ENCODE measurements at regions not wholly inside any gene's neighbourhood (a gene's known extent, or its start where the extent isn't known, plus 50 kb on each side); places are given as distances from the start of the nearest gene placed in this dataset.

DNA sequence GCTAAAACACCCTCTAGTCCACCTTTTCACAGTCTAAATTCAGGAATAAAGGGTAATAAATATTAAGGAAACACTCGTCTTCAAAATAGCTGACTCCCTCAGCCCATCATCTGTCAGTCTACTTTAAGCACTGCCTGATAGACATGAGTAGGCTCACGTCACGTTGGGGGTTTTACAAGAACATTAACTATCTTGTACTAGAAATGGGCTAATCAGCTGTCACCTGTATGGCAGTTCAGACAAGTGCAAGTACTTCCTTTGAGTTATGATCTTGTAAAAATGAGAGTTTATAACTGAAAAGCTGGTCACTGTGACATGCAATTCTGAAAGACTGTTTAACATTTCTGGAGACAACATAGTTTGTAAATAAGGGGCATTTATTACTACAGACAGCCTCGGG is 936.7 kb upstream of the CTNND2 start:
- DNase-seq: no peak
- TF ChIP-seq GATA1 (IDR thresholded peaks at IDR 0.05; ENCODE audit: low read depth, low read length) (no peak), POLR2A (IDR thresholded peaks at IDR 0.05; ENCODE audit: low read length) (no peak)

GRCh38 chr5:12837592-12837991 is 933.3 kb upstream of the CTNND2 start:
- DNase-seq: no peak
- no peak for TF ChIP-seq POLR2A (IDR thresholded peaks at IDR 0.05; ENCODE audit: low read length)
- no peak for TF ChIP-seq GATA1 (IDR thresholded peaks at IDR 0.05; ENCODE audit: low read depth, low read length)

- DNase-seq: no peak
- TF ChIP-seq POLR2A (IDR thresholded peaks at IDR 0.05; ENCODE audit: low read length) (no peak), GATA1 (IDR thresholded peaks at IDR 0.05; ENCODE audit: low read depth, low read length) (no peak)
Measured at GRCh38 chr5:12825163-12825562, 920.9 kb upstream of the CTNND2 start.

GRCh38 chr5:12805165-12805698 is 901.0 kb upstream of the CTNND2 start:
- TF ChIP-seq GATA1 (IDR thresholded peaks at IDR 0.05; ENCODE audit: low read depth, low read length) (no peak), POLR2A (IDR thresholded peaks at IDR 0.05; ENCODE audit: low read length) (no peak)
- no peak for DNase-seq

GRCh38 chr5:12799165-12799564 is 894.9 kb upstream of the CTNND2 start:
- TF ChIP-seq GATA1 (IDR thresholded peaks at IDR 0.05; ENCODE audit: low read depth, low read length) (no peak), POLR2A (IDR thresholded peaks at IDR 0.05; ENCODE audit: low read length) (no peak)
- no peak for DNase-seq

- TF ChIP-seq POLR2A (IDR thresholded peaks at IDR 0.05; ENCODE audit: low read length): no peak
- TF ChIP-seq GATA1 (IDR thresholded peaks at IDR 0.05; ENCODE audit: low read depth, low read length): no peak
- DNase-seq: no peak
Measured at GRCh38 chr5:12795333-12795663, 891.1 kb upstream of the CTNND2 start.

DNA sequence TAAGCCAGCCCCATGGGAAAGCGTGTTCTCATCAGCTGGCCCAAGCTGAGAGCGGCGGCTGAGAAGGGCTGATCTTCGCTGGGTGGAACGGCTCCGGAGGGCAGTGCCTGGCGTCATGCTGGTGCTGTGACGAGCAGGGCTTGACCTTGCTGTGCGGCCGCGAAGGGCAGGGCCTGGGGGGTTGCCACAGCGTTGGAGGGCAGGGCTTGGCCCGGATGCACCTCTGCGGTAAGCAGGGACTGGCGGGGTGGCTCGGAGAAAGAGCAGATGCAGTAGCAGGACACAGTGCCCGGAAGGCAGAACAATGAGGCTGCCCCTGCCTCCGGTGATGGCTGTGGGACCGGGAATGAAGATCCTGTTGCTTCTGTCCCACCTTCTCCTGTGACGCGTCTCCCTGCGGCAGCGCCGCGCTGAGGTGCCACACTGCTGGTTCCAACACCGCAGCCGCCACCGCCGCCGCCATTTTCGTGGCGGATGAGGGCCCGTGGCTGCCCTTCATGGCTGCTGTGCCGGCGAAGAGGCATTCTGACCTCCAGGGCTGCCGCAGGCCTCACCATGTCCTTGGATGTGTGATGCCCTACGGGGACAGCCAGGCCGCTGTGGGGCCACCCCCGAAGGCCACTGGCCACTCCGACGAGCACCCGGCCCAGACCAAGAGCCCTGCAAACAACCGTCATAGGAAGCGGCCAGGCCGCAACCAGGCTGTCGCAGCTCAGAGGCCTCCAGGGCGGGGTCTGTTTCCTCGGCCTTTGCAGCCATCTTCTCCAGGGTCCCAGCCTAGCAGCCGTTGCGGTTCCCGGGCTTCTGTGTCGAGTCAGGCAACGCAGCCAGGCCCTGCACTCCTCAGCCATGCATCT is 890.5 kb upstream of the CTNND2 start:
- DNase-seq: no peak
- TF ChIP-seq POLR2A (IDR thresholded peaks at IDR 0.05; ENCODE audit: low read length): no peak
- TF ChIP-seq GATA1 (IDR thresholded peaks at IDR 0.05; ENCODE audit: low read depth, low read length): no peak

DNA sequence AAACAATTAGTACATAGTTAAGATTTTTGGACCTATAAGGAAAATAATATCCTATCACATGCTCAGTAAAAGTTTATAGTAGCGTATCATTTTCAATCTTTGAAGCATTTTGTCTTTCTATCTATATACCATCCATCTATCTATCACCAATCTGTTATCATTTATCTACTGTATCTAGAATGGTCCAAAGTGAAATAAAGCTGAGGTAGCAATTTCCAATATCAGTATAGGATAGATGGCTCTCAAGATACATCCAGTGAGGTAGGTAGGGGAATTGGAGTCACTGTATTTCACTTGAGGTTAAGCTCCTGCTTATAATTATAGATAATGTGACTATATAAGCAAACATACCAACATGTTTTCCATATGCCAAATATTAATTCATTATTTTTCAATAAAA is 889.1 kb upstream of the CTNND2 start:
- TF ChIP-seq POLR2A (IDR thresholded peaks at IDR 0.05; ENCODE audit: low read length) (no peak), GATA1 (IDR thresholded peaks at IDR 0.05; ENCODE audit: low read depth, low read length) (no peak)

DNA sequence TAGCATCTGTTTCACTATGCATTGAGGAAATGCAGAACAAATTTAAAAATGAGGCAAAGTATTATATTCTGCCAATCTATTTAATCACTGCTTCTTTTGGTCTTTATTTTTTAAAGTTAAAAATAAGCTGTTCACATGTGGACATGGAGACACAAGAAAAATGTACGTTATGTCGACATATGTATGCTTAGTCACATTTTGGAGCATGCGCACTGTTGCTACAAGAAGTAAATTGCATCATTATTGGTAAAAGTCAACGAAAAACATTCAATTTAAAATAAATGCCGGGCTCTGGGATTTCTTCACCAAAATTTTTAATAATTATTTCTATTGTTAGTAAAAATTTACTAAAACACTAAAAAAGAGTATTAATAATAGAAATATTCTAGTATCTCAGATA is 876.3 kb upstream of the CTNND2 start:
- no peak for DNase-seq
- TF ChIP-seq POLR2A (IDR thresholded peaks at IDR 0.05; ENCODE audit: low read length) (no peak), GATA1 (IDR thresholded peaks at IDR 0.05; ENCODE audit: low read depth, low read length) (no peak)

More for the DNA sequence above, 889.1 kb upstream of the CTNND2 start:
- no peak for DNase-seq

DNA sequence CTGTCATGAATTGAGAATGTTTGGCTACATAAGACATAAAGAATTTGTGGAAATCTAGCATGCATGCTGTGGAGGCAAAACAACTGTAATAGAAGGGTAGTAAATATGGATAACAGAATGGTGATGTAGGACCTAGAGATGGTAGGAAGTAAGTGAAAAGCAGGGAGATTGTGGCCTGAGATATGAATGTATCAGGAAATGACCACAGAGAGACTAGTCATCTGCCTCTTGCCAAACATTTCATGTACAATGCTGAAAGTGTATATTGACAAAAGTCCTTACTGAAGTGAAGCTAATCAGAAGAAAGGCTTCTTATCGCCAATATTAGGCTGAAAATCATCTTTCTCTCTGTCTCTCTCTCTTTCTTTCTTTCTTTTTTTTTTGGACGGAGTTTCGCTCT is 873.1 kb upstream of the CTNND2 start:
- no peak for DNase-seq
- TF ChIP-seq GATA1 (IDR thresholded peaks at IDR 0.05; ENCODE audit: low read depth, low read length) (no peak), POLR2A (IDR thresholded peaks at IDR 0.05; ENCODE audit: low read length) (no peak)

GRCh38 chr5:12772276-12772675 is 868.0 kb upstream of the CTNND2 start:
- no peak for DNase-seq
- TF ChIP-seq POLR2A (IDR thresholded peaks at IDR 0.05; ENCODE audit: low read length) (no peak), GATA1 (IDR thresholded peaks at IDR 0.05; ENCODE audit: low read depth, low read length) (no peak)

DNA sequence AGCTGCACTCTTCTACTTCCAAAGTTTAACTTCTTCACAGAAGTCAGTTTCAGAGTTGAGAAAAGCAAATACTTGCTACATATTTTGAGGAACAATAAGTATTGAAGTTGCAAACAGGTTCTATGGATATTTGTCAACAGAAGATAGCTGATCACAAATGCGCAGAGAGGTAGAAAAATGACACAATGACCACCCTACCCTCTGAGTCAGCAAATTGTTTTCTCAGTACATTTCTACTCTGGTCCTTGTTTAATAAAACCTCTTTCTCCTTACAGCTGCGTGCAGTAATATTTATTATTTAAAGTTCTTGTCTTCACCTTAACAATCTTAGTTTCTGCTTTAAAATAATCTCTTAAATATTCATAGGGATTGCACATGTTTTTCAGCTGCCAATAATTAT is 855.1 kb upstream of the CTNND2 start:
- no peak for DNase-seq
- TF ChIP-seq POLR2A (IDR thresholded peaks at IDR 0.05; ENCODE audit: low read length): no peak
- TF ChIP-seq GATA1 (IDR thresholded peaks at IDR 0.05; ENCODE audit: low read depth, low read length): no peak

DNA sequence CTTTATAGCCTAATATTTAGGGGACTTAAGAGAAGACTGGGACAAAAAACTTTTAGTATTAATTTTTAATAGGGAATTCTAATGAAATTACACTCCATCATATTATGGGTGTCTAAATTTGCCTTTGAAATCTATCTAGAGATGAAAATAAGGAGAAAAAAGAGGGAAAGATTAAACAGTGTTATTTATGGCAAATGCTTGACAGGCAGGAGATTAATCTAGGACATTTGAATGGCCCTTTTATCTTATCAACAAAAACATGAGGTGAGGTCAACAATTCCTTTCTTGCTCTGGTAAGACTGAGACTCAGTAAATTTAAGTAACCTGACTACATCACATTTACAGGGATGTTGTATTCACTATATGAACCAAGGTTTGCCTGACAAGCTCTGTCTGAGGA is 852.8 kb upstream of the CTNND2 start:
- no peak for DNase-seq
- TF ChIP-seq POLR2A (IDR thresholded peaks at IDR 0.05; ENCODE audit: low read length): no peak
- no peak for TF ChIP-seq GATA1 (IDR thresholded peaks at IDR 0.05; ENCODE audit: low read depth, low read length)

DNA sequence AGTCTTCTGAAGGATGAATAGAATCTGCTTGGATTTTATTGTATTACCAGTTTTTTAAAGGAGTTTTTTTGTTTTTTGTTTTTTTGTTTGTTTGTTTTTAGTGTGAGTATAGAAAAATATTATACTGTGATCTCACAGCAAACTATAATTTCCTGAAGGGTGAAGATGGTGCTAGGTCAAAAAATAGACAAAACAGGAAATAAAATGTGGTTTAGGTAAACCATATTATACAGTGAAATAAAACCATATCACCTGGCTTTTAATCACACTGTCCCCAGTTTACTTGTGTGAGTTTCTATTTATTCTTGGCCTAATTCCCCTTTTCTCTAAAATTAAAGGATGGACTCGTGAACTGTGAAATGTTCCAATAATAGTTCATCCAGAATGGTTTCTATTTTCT is 841.3 kb upstream of the CTNND2 start:
- TF ChIP-seq POLR2A (IDR thresholded peaks at IDR 0.05; ENCODE audit: low read length) (no peak), GATA1 (IDR thresholded peaks at IDR 0.05; ENCODE audit: low read depth, low read length) (no peak)
- DNase-seq: no peak

- no peak for DNase-seq
- TF ChIP-seq POLR2A (IDR thresholded peaks at IDR 0.05; ENCODE audit: low read length) (no peak), GATA1 (IDR thresholded peaks at IDR 0.05; ENCODE audit: low read depth, low read length) (no peak)
Measured at GRCh38 chr5:12743582-12743981, 839.3 kb upstream of the CTNND2 start.
